Progenitor cell of endocrine pancreas (in vitro differentiated cells): ENCODE measurements at regions not wholly inside any gene's neighbourhood (a gene's known extent, or its start where the extent isn't known, plus 50 kb on each side); places are given as distances from the start of the nearest gene placed in this dataset.

Experiments used
- DNase-seq: peaks from one replicate; pipeline ENCODE4 v3.0.0; 2021; ENCODE audit warnings: low spot score; ENCODE audit not compliant: unreplicated experiment
- H3K27ac Mint-ChIP-seq: 2 replicates; pipeline ENCODE4 v1.8.0; 2021; ENCODE audit warnings: mild to moderate bottlenecking, moderate library complexity, mixed read lengths
- H3K27me3 Mint-ChIP-seq: 2 replicates; pipeline ENCODE4 v1.8.0; 2021; ENCODE audit warnings: mixed read lengths
- H3K36me3 Mint-ChIP-seq: 2 replicates; pipeline ENCODE4 v1.8.0; 2022; ENCODE audit warnings: mixed read lengths; ENCODE audit not compliant: insufficient read depth
- H3K4me1 Mint-ChIP-seq: 2 replicates; pipeline ENCODE4 v1.8.0; 2021; ENCODE audit warnings: low read depth, mixed read lengths
- H3K4me3 Mint-ChIP-seq: 2 replicates; pipeline ENCODE4 v1.8.0; 2021; ENCODE audit warnings: low read depth, mild to moderate bottlenecking, moderate library complexity, mixed read lengths
- H3K9me3 Mint-ChIP-seq: 2 replicates; pipeline ENCODE4 v1.8.0; 2021; ENCODE audit warnings: low read depth, mixed read lengths
- TF ChIP-seq, protein P1 (sequence below): fragments of 200-600 bp; sonication (generic); IDR thresholded peaks from one replicate; pipeline ENCODE4 v1.5.0; 2021; ENCODE audit warnings: antibody characterized with exemption, mild to moderate bottlenecking; ENCODE audit not compliant: unreplicated experiment

DNA sequence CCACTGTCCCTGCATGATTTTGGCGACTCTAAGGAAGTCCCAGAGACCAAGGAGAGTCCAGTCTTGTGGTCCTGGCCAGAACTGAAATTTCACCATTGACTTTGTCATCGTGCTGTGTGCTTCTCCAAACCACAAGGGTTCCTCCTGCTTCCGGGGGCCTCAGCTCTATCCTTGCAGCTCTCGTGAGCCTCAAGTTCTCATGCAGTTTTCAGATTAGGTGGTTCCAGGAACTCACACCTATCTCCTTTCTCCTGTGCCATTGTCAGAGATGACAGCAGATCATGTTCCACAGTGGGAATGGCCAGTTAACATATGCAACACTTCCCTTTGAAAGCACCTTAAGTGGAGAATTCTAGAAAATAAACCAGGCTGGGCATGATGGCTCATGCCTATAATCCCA lies 97.9 kb upstream of the CRHR1 start:
- Mint-ChIP-seq H3K27me3 (peaks cover 32% of the 10 kb centered on the region), H3K27ac (no peak overlapping the region), H3K4me3 (no peak overlapping the region), H3K9me3 (no peaks in the 10 kb centered on the region), H3K4me1 (no peaks in the 10 kb centered on the region), H3K36me3 (no peaks in the 10 kb centered on the region)
- no peak for DNase-seq
- TF ChIP-seq, protein P1, sequence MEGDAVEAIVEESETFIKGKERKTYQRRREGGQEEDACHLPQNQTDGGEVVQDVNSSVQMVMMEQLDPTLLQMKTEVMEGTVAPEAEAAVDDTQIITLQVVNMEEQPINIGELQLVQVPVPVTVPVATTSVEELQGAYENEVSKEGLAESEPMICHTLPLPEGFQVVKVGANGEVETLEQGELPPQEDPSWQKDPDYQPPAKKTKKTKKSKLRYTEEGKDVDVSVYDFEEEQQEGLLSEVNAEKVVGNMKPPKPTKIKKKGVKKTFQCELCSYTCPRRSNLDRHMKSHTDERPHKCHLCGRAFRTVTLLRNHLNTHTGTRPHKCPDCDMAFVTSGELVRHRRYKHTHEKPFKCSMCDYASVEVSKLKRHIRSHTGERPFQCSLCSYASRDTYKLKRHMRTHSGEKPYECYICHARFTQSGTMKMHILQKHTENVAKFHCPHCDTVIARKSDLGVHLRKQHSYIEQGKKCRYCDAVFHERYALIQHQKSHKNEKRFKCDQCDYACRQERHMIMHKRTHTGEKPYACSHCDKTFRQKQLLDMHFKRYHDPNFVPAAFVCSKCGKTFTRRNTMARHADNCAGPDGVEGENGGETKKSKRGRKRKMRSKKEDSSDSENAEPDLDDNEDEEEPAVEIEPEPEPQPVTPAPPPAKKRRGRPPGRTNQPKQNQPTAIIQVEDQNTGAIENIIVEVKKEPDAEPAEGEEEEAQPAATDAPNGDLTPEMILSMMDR = no peak

DNA sequence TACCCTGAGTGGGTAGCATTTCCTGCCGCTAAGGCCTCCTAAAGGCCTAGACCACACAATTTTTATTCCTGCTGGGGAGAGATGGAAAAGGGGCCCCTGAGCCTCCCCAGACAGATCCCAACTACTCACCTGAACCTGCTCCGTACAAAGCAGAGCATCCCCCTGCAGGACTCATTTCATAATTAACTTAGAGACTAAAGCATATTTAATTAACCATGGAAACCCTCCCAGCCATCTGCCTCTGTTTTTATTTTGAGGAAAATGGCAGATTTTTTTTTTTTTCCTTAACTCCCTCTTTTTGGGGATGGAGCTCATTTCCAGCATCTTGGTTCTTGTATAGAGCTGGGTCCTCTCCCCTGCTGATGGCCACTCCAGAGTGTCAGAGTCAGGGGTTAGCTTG lies 96.5 kb upstream of the CRHR1 start:
- Mint-ChIP-seq H3K27ac (no peak overlapping the region), H3K36me3 (no peaks in the 10 kb centered on the region), H3K4me3 (no peak overlapping the region), H3K9me3 (no peaks in the 10 kb centered on the region), H3K27me3 (peaks cover 32% of the 10 kb centered on the region), H3K4me1 (no peaks in the 10 kb centered on the region)
- DNase-seq = no peak
- TF ChIP-seq, protein P1 = no peak

DNA sequence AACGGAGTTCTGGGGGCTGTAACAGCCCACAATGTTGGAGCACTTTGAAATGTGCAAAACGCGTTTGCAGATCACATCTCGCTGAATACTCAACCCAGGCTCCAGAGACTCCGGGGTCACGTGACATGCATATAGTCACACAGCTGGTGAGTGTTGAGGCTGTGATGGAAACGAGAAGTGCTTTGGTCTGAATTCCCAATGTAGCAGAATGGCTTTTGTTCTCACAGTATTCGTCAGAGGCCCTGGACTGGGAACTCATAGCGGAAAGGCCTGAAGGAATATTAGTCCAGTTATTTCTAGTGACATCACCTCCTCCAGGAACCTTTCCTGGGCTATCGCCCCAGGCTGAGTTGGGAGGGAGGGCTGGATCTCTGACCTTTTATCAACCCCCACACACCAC lies 95.8 kb upstream of the CRHR1 start:
- peaks cover 33% of the 10 kb centered on the region for H3K27me3 Mint-ChIP-seq
- no peaks in the 10 kb centered on the region for H3K36me3 Mint-ChIP-seq
- TF ChIP-seq, protein P1 = no peak
- H3K4me1 Mint-ChIP-seq = no peaks in the 10 kb centered on the region
- no peak for DNase-seq
- H3K27ac Mint-ChIP-seq = no peak overlapping the region
- no peak overlapping the region for H3K4me3 Mint-ChIP-seq
- no peaks in the 10 kb centered on the region for H3K9me3 Mint-ChIP-seq

DNA sequence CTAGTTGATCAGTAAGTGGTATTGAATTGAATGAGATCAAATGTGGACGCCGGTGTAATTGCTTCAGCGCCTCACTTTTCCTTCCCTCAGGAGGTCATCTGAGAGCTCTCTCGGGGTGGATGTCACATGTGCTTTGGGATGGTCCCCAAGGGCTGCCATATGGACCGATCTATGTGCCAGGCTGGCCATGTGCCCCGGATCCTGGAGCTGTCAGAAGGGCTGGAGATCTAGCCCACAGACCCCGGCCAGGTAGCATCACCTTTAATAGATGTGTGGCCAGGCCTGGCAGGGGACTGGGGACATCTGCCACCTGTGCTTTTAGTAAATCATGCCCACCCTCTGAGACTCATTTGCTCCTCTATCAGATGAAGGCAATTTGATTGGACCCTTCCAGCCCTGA lies 95.3 kb upstream of the CRHR1 start:
- Mint-ChIP-seq H3K9me3 (no peaks in the 10 kb centered on the region), H3K36me3 (no peaks in the 10 kb centered on the region), H3K27ac (no peak overlapping the region), H3K4me1 (no peaks in the 10 kb centered on the region), H3K27me3 (peaks cover 35% of the 10 kb centered on the region), H3K4me3 (no peak overlapping the region)
- TF ChIP-seq, protein P1 = no peak
- no peak for DNase-seq

DNA sequence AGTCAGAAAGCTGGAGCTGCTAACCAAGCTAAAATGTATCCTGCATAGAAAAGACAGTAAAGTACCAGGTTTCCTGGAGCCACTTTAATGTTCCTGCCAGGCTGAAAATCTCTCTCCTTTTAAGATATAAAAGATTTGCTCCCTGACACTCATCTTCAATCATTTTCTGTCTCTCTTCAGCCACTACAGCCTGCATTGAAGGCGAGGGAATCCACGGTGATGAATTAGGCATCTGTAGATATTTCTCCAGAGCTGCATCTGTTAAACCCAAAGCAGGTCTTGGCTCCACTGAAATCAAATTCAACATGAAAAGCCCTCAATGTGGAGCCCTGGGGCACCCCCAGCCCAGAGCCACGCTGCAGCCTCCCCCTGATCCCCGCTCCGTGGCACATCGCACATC lies 94.7 kb upstream of the CRHR1 start:
- Mint-ChIP-seq H3K36me3 (no peaks in the 10 kb centered on the region), H3K9me3 (no peaks in the 10 kb centered on the region), H3K27ac (no peak overlapping the region), H3K4me1 (no peaks in the 10 kb centered on the region), H3K27me3 (peaks cover 35% of the 10 kb centered on the region), H3K4me3 (no peak overlapping the region)
- DNase-seq = no peak
- TF ChIP-seq, protein P1 = no peak
